ENCODE measurements at regions not wholly inside any gene's neighbourhood (a gene's known extent, or its start where the extent isn't known, plus 50 kb on each side); places are given as distances from the start of the nearest gene placed in this dataset.

- TF ChIP-seq POLR2A (IDR thresholded peaks at IDR 0.05) (no peak), CTCF (IDR thresholded peaks at IDR 0.05) (no peak)
Observed at GRCh38 chr7:73974948-73975926, 52.7 kb upstream of the ELN start.
